Neural cell (in vitro differentiated cells): ENCODE measurements at regions not wholly inside any gene's neighbourhood (a gene's known extent, or its start where the extent isn't known, plus 50 kb on each side); places are given as distances from the start of the nearest gene placed in this dataset.

Experiments used
- CTCF ChIP-seq: fragments of 450-650 bp; IDR thresholded peaks from 2 replicates; pipeline ENCODE4 v1.5.1; 2014; ENCODE audit warnings: antibody characterized with exemption, mild to moderate bottlenecking, moderate library complexity; ENCODE audit not compliant: poor library complexity, severe bottlenecking
- EP300 ChIP-seq: fragments of 450-650 bp; conservative IDR thresholded peaks from 2 replicates; pipeline ENCODE4 v1.6.1; 2014; ENCODE audit warnings: antibody characterized with exemption, mild to moderate bottlenecking, moderate library complexity; ENCODE audit not compliant: poor library complexity, severe bottlenecking
- EZH2 ChIP-seq: fragments of 200-600, 300-800 bp; shearing (Covaris generic), sonication (generic); IDR thresholded peaks from 2 replicates; pipeline ENCODE4 v1.6.1; 2014; ENCODE audit warnings: antibody characterized with exemption, low read length, borderline replicate concordance, mild to moderate bottlenecking; ENCODE audit not compliant: insufficient read depth, poor library complexity, severe bottlenecking
- MXI1 ChIP-seq: fragments of 450-650 bp; conservative IDR thresholded peaks from 2 replicates; pipeline ENCODE4 v1.6.1; 2014; ENCODE audit warnings: antibody characterized with exemption, mild to moderate bottlenecking; ENCODE audit not compliant: poor library complexity, severe bottlenecking
- POLR2AphosphoS5 ChIP-seq: IDR thresholded peaks from 2 replicates; pipeline ENCODE4 v1.6.1; 2012
- RAD21 ChIP-seq: fragments of 450-650 bp; conservative IDR thresholded peaks from 2 replicates; pipeline ENCODE4 v1.6.1; 2014; ENCODE audit warnings: antibody characterized with exemption, mild to moderate bottlenecking, moderate library complexity
- SMC3 ChIP-seq: fragments of 450-650 bp; conservative IDR thresholded peaks from 2 replicates; pipeline ENCODE4 v1.6.1; 2014; ENCODE audit warnings: antibody characterized with exemption, mild to moderate bottlenecking, moderate library complexity; ENCODE audit not compliant: poor library complexity
- TAF1 ChIP-seq: IDR thresholded peaks from 2 replicates; pipeline ENCODE4 v1.6.1; 2012; ENCODE audit warnings: low read depth
- TF ChIP-seq, protein P1 (sequence below): IDR thresholded peaks from 2 replicates; pipeline ENCODE4 v1.6.1; 2012; ENCODE audit warnings: borderline replicate concordance

DNA sequence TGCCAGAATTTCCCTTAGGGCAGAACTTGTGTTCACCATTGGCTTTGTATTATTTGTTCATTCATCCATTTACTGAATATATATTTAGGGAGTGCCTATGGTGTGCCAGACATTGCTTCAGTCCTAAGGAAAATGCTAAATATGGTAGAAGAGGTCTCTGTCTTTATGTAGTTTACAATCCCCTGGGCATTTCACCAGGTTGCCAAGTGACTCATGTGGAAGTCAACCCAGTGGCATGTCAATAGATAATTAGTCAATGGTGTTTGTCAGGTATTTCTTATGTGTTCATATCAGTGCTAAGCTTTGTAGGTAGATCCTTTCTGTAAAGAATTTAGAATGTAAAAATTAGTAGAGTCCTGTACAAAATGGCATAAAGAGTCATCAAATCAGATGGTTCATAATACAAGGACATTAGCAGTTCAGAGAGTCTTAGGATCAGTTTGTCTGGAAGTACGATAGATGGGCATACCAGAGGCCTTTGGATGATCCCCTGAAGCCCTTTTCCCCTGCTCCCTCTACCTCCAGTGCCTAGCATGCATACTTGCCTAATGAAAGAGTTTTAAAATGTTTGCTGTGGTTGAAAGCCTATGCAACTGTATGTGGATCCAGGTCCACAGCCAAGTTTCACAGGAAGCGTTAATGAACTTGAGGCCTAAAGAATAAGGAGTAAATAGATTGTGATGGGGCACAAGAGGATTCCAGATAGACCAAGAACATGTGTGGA, 58.5 kb upstream of the SESN3 start:
- TF ChIP-seq RAD21, result no peak
- TF ChIP-seq CTCF, result no peak
- TF ChIP-seq EZH2, result no peak
- no peak for TF ChIP-seq EP300
- TF ChIP-seq SMC3, result no peak
- no peak for TF ChIP-seq POLR2AphosphoS5
- no peak for TF ChIP-seq TAF1
- TF ChIP-seq, protein P1, sequence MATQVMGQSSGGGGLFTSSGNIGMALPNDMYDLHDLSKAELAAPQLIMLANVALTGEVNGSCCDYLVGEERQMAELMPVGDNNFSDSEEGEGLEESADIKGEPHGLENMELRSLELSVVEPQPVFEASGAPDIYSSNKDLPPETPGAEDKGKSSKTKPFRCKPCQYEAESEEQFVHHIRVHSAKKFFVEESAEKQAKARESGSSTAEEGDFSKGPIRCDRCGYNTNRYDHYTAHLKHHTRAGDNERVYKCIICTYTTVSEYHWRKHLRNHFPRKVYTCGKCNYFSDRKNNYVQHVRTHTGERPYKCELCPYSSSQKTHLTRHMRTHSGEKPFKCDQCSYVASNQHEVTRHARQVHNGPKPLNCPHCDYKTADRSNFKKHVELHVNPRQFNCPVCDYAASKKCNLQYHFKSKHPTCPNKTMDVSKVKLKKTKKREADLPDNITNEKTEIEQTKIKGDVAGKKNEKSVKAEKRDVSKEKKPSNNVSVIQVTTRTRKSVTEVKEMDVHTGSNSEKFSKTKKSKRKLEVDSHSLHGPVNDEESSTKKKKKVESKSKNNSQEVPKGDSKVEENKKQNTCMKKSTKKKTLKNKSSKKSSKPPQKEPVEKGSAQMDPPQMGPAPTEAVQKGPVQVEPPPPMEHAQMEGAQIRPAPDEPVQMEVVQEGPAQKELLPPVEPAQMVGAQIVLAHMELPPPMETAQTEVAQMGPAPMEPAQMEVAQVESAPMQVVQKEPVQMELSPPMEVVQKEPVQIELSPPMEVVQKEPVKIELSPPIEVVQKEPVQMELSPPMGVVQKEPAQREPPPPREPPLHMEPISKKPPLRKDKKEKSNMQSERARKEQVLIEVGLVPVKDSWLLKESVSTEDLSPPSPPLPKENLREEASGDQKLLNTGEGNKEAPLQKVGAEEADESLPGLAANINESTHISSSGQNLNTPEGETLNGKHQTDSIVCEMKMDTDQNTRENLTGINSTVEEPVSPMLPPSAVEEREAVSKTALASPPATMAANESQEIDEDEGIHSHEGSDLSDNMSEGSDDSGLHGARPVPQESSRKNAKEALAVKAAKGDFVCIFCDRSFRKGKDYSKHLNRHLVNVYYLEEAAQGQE, result no peak
- no peak for TF ChIP-seq MXI1
